KMS-11 (cell line): ENCODE measurements at regions not wholly inside any gene's neighbourhood (a gene's known extent, or its start where the extent isn't known, plus 50 kb on each side); places are given as distances from the start of the nearest gene placed in this dataset.

Source experiments
- H2AFZ ChIP-seq: fragments of 200-600 bp; sonication (generic); 2 replicates; pipeline ENCODE4 v1.6.1; 2016; ENCODE audit warnings: antibody characterized with exemption, mixed run types, low read depth
- H3K27ac ChIP-seq: fragments of 200-600 bp; sonication (generic); 2 replicates; pipeline ENCODE4 v1.6.1; 2016; ENCODE audit warnings: mild to moderate bottlenecking, mixed run types
- H3K27me3 ChIP-seq: fragments of 200-600 bp; sonication (generic); 2 replicates; pipeline ENCODE4 v1.6.1; 2017; ENCODE audit warnings: mild to moderate bottlenecking, low read depth, mixed run types, moderate library complexity; ENCODE audit not compliant: insufficient read depth
- H3K36me3 ChIP-seq: fragments of 200-600 bp; sonication (generic); 2 replicates; pipeline ENCODE4 v1.6.1; 2017; ENCODE audit warnings: mild to moderate bottlenecking, mixed run types; ENCODE audit not compliant: insufficient read depth
- H3K4me1 ChIP-seq: fragments of 200-600 bp; sonication (generic); 2 replicates; pipeline ENCODE4 v1.6.1; 2016; ENCODE audit warnings: mild to moderate bottlenecking, low read depth, mixed run types; ENCODE audit not compliant: poor library complexity, severe bottlenecking
- H3K4me2 ChIP-seq: fragments of 200-600 bp; sonication (generic); 2 replicates; pipeline ENCODE4 v1.7.0; 2016; ENCODE audit warnings: mild to moderate bottlenecking, mixed run types
- H3K4me3 ChIP-seq: fragments of 200-600 bp; sonication (generic); IDR thresholded peaks from 2 replicates; pipeline ENCODE4 v1.6.1; 2017; ENCODE audit warnings: low read depth, low read length, mixed read lengths; ENCODE audit not compliant: insufficient read depth
- H3K79me2 ChIP-seq: fragments of 200-600 bp; sonication (generic); 2 replicates; pipeline ENCODE4 v1.6.1; 2016; ENCODE audit warnings: low read depth, mixed run types; ENCODE audit not compliant: insufficient read depth
- H3K9ac ChIP-seq: fragments of 200-600 bp; sonication (generic); 2 replicates; pipeline ENCODE4 v1.6.1; 2016; ENCODE audit warnings: mild to moderate bottlenecking, mixed run types
- H4K20me1 ChIP-seq: fragments of 200-600 bp; sonication (generic); 2 replicates; pipeline ENCODE4 v1.6.1; 2016; ENCODE audit warnings: mild to moderate bottlenecking, mixed run types; ENCODE audit not compliant: insufficient read depth
- CTCF ChIP-seq: fragments of 200-600 bp; sonication (generic); conservative IDR thresholded peaks from 2 replicates; pipeline ENCODE4 v1.6.1; 2017; ENCODE audit warnings: low read depth, mild to moderate bottlenecking, antibody characterized with exemption, low read length, moderate library complexity, mixed read lengths

GRCh38 chr10:94198324-94198723, 164.4 kb downstream of the NOC3L start:
- Histone ChIP-seq H3K27ac (no peak overlapping the region), H3K4me2 (no peak overlapping the region), H3K79me2 (no peaks in the 10 kb centered on the region), H3K9ac (no peak overlapping the region), H4K20me1 (no peaks in the 10 kb centered on the region), H3K36me3 (no peaks in the 10 kb centered on the region), H3K4me1 (no peaks in the 10 kb centered on the region), H3K4me3 (no peak overlapping the region), H2AFZ (no peak overlapping the region), H3K27me3 (no peaks in the 10 kb centered on the region)
- TF ChIP-seq CTCF = no peak

GRCh38 chr10:94199565-94199964, 163.2 kb downstream of the NOC3L start:
- Histone ChIP-seq H3K27me3 (no peaks in the 10 kb centered on the region), H3K27ac (no peak overlapping the region), H3K4me2 (no peak overlapping the region), H3K79me2 (no peaks in the 10 kb centered on the region), H3K4me3 (no peak overlapping the region), H3K4me1 (no peaks in the 10 kb centered on the region), H2AFZ (no peak overlapping the region), H3K9ac (no peak overlapping the region), H3K36me3 (no peaks in the 10 kb centered on the region), H4K20me1 (no peaks in the 10 kb centered on the region)
- no peak for TF ChIP-seq CTCF

GRCh38 chr10:94200146-94200837, 162.4 kb downstream of the NOC3L start:
- TF ChIP-seq CTCF = no peak
- H3K27ac ChIP-seq = no peak overlapping the region
- no peak overlapping the region for H3K4me2 ChIP-seq
- H3K4me3 ChIP-seq = no peak overlapping the region
- no peaks in the 10 kb centered on the region for H3K36me3 ChIP-seq
- H2AFZ ChIP-seq = no peak overlapping the region
- no peaks in the 10 kb centered on the region for H4K20me1 ChIP-seq
- H3K79me2 ChIP-seq = no peaks in the 10 kb centered on the region
- H3K4me1 ChIP-seq = no peaks in the 10 kb centered on the region
- H3K27me3 ChIP-seq = no peaks in the 10 kb centered on the region
- no peak overlapping the region for H3K9ac ChIP-seq

- Histone ChIP-seq H3K4me2 (no peak overlapping the region), H3K36me3 (no peaks in the 10 kb centered on the region), H4K20me1 (no peaks in the 10 kb centered on the region), H2AFZ (no peak overlapping the region), H3K79me2 (no peaks in the 10 kb centered on the region), H3K9ac (no peak overlapping the region), H3K4me3 (no peak overlapping the region), H3K4me1 (no peaks in the 10 kb centered on the region), H3K27ac (no peak overlapping the region), H3K27me3 (no peaks in the 10 kb centered on the region)
- TF ChIP-seq CTCF = no peak
These were observed 157.3 kb downstream of the NOC3L start for GRCh38 chr10:94205396-94205831.
